ENCODE measurements at regions not wholly inside any gene's neighbourhood (a gene's known extent, or its start where the extent isn't known, plus 50 kb on each side); places are given as distances from the start of the nearest gene placed in this dataset.
A peak's percentile ranks its signal among the peaks of the same experiment; 100 is the strongest.

GRCh38 chr3:102741105-102741504, 306.3 kb downstream of the ZPLD1 start:
- peak; percentile 28 for DNase-seq (ENCODE audit: low read depth)
- peak; percentile 30 for TF ChIP-seq CTCF (IDR thresholded peaks at IDR 0.05; ENCODE audit: insufficient read depth, low read depth, low read length, missing control alignments)
- H3K4me3 ChIP-seq (ENCODE audit: low read length), result no peak overlapping the region

- no peak overlapping the region for H3K4me3 ChIP-seq (ENCODE audit: low read length)
- no peak for DNase-seq (ENCODE audit: low read depth)
- no peak for TF ChIP-seq CTCF (IDR thresholded peaks at IDR 0.05; ENCODE audit: insufficient read depth, low read depth, low read length, missing control alignments)
Measured at GRCh38 chr3:102741694-102742093, 306.9 kb downstream of the ZPLD1 start.

- DNase-seq (ENCODE audit: low read depth), result peak; percentile 17
- H3K4me3 ChIP-seq (ENCODE audit: low read length), result no peak overlapping the region
- TF ChIP-seq CTCF (IDR thresholded peaks at IDR 0.05; ENCODE audit: insufficient read depth, low read depth, low read length, missing control alignments), result peak; percentile 35
Measured at GRCh38 chr3:102745881-102746280, 311.1 kb downstream of the ZPLD1 start.

- DNase-seq (ENCODE audit: low read depth), result no peak
- TF ChIP-seq CTCF (IDR thresholded peaks at IDR 0.05; ENCODE audit: insufficient read depth, low read depth, low read length, missing control alignments), result no peak
- H3K4me3 ChIP-seq (ENCODE audit: low read length), result no peak overlapping the region
Measured at GRCh38 chr3:102747611-102748010, 312.8 kb downstream of the ZPLD1 start.

GRCh38 chr3:102748646-102749045, 313.8 kb downstream of the ZPLD1 start:
- DNase-seq (ENCODE audit: low read depth), result no peak
- no peak overlapping the region for H3K4me3 ChIP-seq (ENCODE audit: low read length)
- no peak for TF ChIP-seq CTCF (IDR thresholded peaks at IDR 0.05; ENCODE audit: insufficient read depth, low read depth, low read length, missing control alignments)

GRCh38 chr3:102750322-102750721, 315.5 kb downstream of the ZPLD1 start:
- no peak for TF ChIP-seq CTCF (IDR thresholded peaks at IDR 0.05; ENCODE audit: insufficient read depth, low read depth, low read length, missing control alignments)
- no peak overlapping the region for H3K4me3 ChIP-seq (ENCODE audit: low read length)
- no peak for DNase-seq (ENCODE audit: low read depth)

GRCh38 chr3:102753901-102754300, 319.1 kb downstream of the ZPLD1 start:
- H3K4me3 ChIP-seq (ENCODE audit: low read length), result no peak overlapping the region
- DNase-seq (ENCODE audit: low read depth), result no peak
- TF ChIP-seq CTCF (IDR thresholded peaks at IDR 0.05; ENCODE audit: insufficient read depth, low read depth, low read length, missing control alignments), result no peak
